Heart left ventricle (tissue), 13 donors: ENCODE measurements at regions not wholly inside any gene's neighbourhood (a gene's known extent, or its start where the extent isn't known, plus 50 kb on each side); places are given as distances from the start of the nearest gene placed in this dataset.

Source experiments
- CTCF ChIP-seq, 12 donors: fragments of 200-600 bp; sonication (generic) in 4 of 12; IDR thresholded peaks; one replicate each; pipeline versions ENCODE4 v1.5.0 to v1.8.0; 2018 to 2022; ENCODE audit warnings: antibody characterized with exemption in 12 of 12, mild to moderate bottlenecking in 5 of 12
- POLR2A ChIP-seq, 2 donors: fragments of 450-650 bp; IDR thresholded peaks; one replicate each; pipeline ENCODE4 v1.6.1; 2017; ENCODE audit warnings: antibody characterized with exemption in 2 of 2, mild to moderate bottlenecking in 2 of 2, moderate library complexity in 2 of 2
- donor health status: ischemic (EF 13 %, LVEDD 7.1; RV severe dilation, severe dysfunction).
- donor health status: DM: no; HTN: yes; CAD: no.
- donor health status: DM: no; HTN: no; CAD: no.
- donor health status: ischemic (EF 25% LVEDD 6.9; RV normal size, moderate dysfunction).
- donor health status: ischemic (EF 25% LVEDD 5.7; RV mildly dilated, moderate dysfunction).
- donor health status: ischemic (EF 35%, LVEDD 5.7; RV mildly dilated, moderate dysfunction).
- donor health status: nonischemic (EF 11% LVEDD 7.7; RV severe dilation, severe dysfunction).
- donor health status: DM: yes; HTN: yes; CAD: no.
- donor health status: PGD.
- donor health status: ischemic (EF 29% LVEDD 5.4; RV normal size, mild dysfunction).
- donor health status: nonischemic (EF 23%, LVEDD 6.1; RV moderate dilation, normal function).

GRCh38 chr3:46127503-46127902, 80.6 kb downstream of the CCR1 start:
- TF ChIP-seq CTCF (IDR thresholded peaks at IDR 0.05) (no peak), POLR2A (IDR thresholded peaks at IDR 0.05) (no peak)
